GM23338 (cell line): ENCODE measurements at regions not wholly inside any gene's neighbourhood (a gene's known extent, or its start where the extent isn't known, plus 50 kb on each side); places are given as distances from the start of the nearest gene placed in this dataset.

Source experiments
- CTCF ChIP-seq, 2 experiments: fragments of 200-600 bp in 1 of 2; sonication (generic) in 1 of 2; conservative IDR thresholded peaks; 2 replicates each; pipeline versions ENCODE4 v1.5.1 to v1.6.1; 2016 to 2017; ENCODE audit warnings: antibody characterized with exemption in 2 of 2, low read depth in 2 of 2, mild to moderate bottlenecking in 2 of 2, moderate library complexity in 1 of 2
- EZH2 ChIP-seq: fragments of 200-600 bp; sonication (generic); IDR thresholded peaks from one replicate; pipeline ENCODE4 v1.8.0; 2017; ENCODE audit warnings: antibody characterized with exemption, mild to moderate bottlenecking, low read depth; ENCODE audit not compliant: unreplicated experiment
- POLR2AphosphoS5 ChIP-seq: IDR thresholded peaks from 2 replicates; pipeline ENCODE4 v1.6.1; 2016; ENCODE audit warnings: antibody characterized with exemption, low read depth
- ZNF331 ChIP-seq: fragments of 250-450 bp; sonication (Bioruptor Pico); IDR thresholded peaks from 2 replicates; pipeline ENCODE4 v1.5.0; 2020; ENCODE audit warnings: low read depth, mild to moderate bottlenecking, moderate library complexity
- ZNF462 ChIP-seq: fragments of 250-450 bp; sonication (Bioruptor Pico); IDR thresholded peaks from 2 replicates; pipeline ENCODE4 v1.5.0; 2020; ENCODE audit warnings: mild to moderate bottlenecking, moderate library complexity

GRCh38 chr17:14637260-14637659, 336.4 kb downstream of the HS3ST3B1 start:
- TF ChIP-seq ZNF331 = no peak
- TF ChIP-seq EZH2 = no peak
- no peak for TF ChIP-seq CTCF (conservative IDR thresholded peaks at IDR 0.05; ENCODE audit: low read depth in 2 of 2)
- no peak for TF ChIP-seq ZNF462 (CRISPR knock-in tag)
- TF ChIP-seq POLR2AphosphoS5 = no peak
